NCI-H187 treated with DMSO at 0.1 percent for 48 hours (cell line): ENCODE measurements at regions not wholly inside any gene's neighbourhood (a gene's known extent, or its start where the extent isn't known, plus 50 kb on each side); places are given as distances from the start of the nearest gene placed in this dataset.

Experiments
- DNase-seq: peaks from one replicate; lab custom pipeline; 2025; lab: John Stamatoyannopoulos, UW

GRCh38 chr5:61904730-61905129 is 401.3 kb upstream of the KIF2A start:
- no peak for DNase-seq

- no peak for DNase-seq
Measured at GRCh38 chr5:61905613-61906012, 400.4 kb upstream of the KIF2A start.

- no peak for DNase-seq
Measured at GRCh38 chr5:61906820-61907219, 399.2 kb upstream of the KIF2A start.

GRCh38 chr5:61907995-61908394 is 398.0 kb upstream of the KIF2A start:
- DNase-seq = no peak

- DNase-seq = no peak
Measured at GRCh38 chr5:61910771-61911170, 395.2 kb upstream of the KIF2A start.

GRCh38 chr5:61912559-61912958 is 393.4 kb upstream of the KIF2A start:
- no peak for DNase-seq

- DNase-seq = no peak
Measured at GRCh38 chr5:61915646-61916045, 390.4 kb upstream of the KIF2A start.

GRCh38 chr5:61916621-61917620 is 389.1 kb upstream of the KIF2A start:
- DNase-seq = no peak

GRCh38 chr5:61918611-61919010 is 387.4 kb upstream of the KIF2A start:
- DNase-seq = no peak

GRCh38 chr5:61919920-61920319 is 386.1 kb upstream of the KIF2A start:
- DNase-seq = no peak

- DNase-seq = no peak
Measured at GRCh38 chr5:61924251-61924650, 381.8 kb upstream of the KIF2A start.

- no peak for DNase-seq
Measured at GRCh38 chr5:61926911-61927310, 379.1 kb upstream of the KIF2A start.

- DNase-seq = no peak
Measured at GRCh38 chr5:61931236-61931635, 374.8 kb upstream of the KIF2A start.

- DNase-seq = peak; percentile 26
Measured at GRCh38 chr5:61933787-61934626, 372.0 kb upstream of the KIF2A start.

GRCh38 chr5:61941637-61942036 is 364.4 kb upstream of the KIF2A start:
- no peak for DNase-seq

- no peak for DNase-seq
Measured at GRCh38 chr5:61942462-61943049, 363.4 kb upstream of the KIF2A start.

GRCh38 chr5:61943713-61944112 is 362.3 kb upstream of the KIF2A start:
- DNase-seq = no peak

GRCh38 chr5:61948151-61948550 is 357.9 kb upstream of the KIF2A start:
- DNase-seq = no peak

GRCh38 chr5:61949054-61949678 is 356.8 kb upstream of the KIF2A start:
- DNase-seq = no peak

- DNase-seq = no peak
Measured at GRCh38 chr5:61949679-61950435, 356.1 kb upstream of the KIF2A start.

- DNase-seq = no peak
Measured at GRCh38 chr5:61951295-61951694, 354.7 kb upstream of the KIF2A start.
